ENCODE measurements at regions not wholly inside any gene's neighbourhood (a gene's known extent, or its start where the extent isn't known, plus 50 kb on each side); places are given as distances from the start of the nearest gene placed in this dataset.
A peak's percentile ranks its signal among the peaks of the same experiment; 100 is the strongest.

DNA sequence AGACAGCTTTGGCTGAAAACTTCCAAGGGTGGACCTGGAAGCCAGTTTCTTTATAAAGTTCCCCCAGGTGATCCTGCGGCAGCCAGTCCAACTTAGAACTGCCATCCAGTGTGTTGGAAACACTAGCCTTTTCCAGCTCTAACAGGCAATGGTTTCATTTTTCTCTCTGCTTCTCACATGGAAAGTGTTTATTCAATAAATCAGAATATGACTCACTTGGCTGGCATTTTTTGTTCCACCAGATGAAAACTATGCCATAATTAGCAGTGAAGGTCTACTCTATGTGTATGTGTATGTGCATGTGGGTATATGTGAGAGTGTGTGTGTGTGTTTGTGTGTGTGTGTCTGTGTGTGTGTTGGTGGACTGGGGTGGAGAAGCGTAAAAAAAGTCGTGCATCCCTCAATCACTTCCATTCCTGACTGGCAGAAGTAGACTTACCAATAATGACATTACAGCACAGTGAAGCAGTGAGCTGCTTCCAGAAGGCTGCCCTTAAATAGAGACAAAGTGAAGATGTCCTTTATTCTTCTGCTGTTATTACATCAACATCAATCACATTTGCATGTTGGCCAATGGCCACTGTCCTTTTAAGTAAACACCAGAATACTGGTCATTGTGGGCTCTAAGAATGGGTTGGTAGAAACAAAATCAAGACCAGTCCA is 90.9 kb upstream of the SETBP1 start:
- H3K79me1 ChIP-seq (replicated peaks; ENCODE audit: low read length, poor library complexity, severe bottlenecking) = no peaks in the 10 kb centered on the region
- peak; percentile 87 for DNase-seq
- H2BK120ac ChIP-seq (ENCODE audit: low read depth, low read length) = peak overlapping the region; percentile 42
- H3K18ac ChIP-seq (ENCODE audit: low read depth in 1 of 2, low read length in 2 of 2) = peak overlapping the region; percentile 54 to 83
- peak overlapping the region; percentile 61 for H4K91ac ChIP-seq (ENCODE audit: low read length)
- H2BK12ac ChIP-seq (ENCODE audit: low read length in 2 of 2) = peak overlapping the region; percentile 43 to 95
- peak overlapping the region in 1 of 2 experiments; percentile 36 for H3K14ac ChIP-seq (ENCODE audit: low read length in 2 of 2)
- H3K4me2 ChIP-seq (ENCODE audit: low read length, poor library complexity, severe bottlenecking) = no peak overlapping the region
- peak overlapping the region; percentile 24 to 47 for H3K4ac ChIP-seq (ENCODE audit: low read depth in 1 of 2, low read length in 2 of 2)
- H2AK5ac ChIP-seq (ENCODE audit: low read length, severe bottlenecking) = no peak overlapping the region
- H3K9me3 ChIP-seq (ENCODE audit: control insufficient read depth, low read length) = no peaks in the 10 kb centered on the region
- H3K27me3 ChIP-seq (ENCODE audit: control insufficient read depth in 1 of 2, insufficient read depth in 1 of 2, low read length in 2 of 2) = no peaks in the 10 kb centered on the region
- H3K23ac ChIP-seq (ENCODE audit: low read length in 2 of 2) = no peak overlapping the region
- 42% methylated on average over 1 of the region's 3 CpGs for WGBS
- H3K4me1 ChIP-seq (ENCODE audit: control insufficient read depth, insufficient read depth, low read depth, low read length) = peaks cover 2% of the 10 kb centered on the region
- no peak overlapping the region for H3K4me3 ChIP-seq (ENCODE audit: insufficient read depth in 1 of 2, low read depth in 1 of 2, low read length in 2 of 2)
- H3K27ac ChIP-seq (ENCODE audit: low read length, poor library complexity, severe bottlenecking) = peak overlapping the region; percentile 91
- no peak overlapping the region for H2BK15ac ChIP-seq (ENCODE audit: low read depth, poor library complexity, severe bottlenecking)
- H3K9ac ChIP-seq (ENCODE audit: low read length) = no peak overlapping the region
- H2AFZ ChIP-seq (ENCODE audit: low read depth, low read length) = no peak overlapping the region
- H3K36me3 ChIP-seq (ENCODE audit: control insufficient read depth in 1 of 2, insufficient read depth in 2 of 2, low read depth in 1 of 2, low read length in 2 of 2) = no peaks in the 10 kb centered on the region
- peak overlapping the region; percentile 23 for H4K8ac ChIP-seq (ENCODE audit: low read length)
- no peak overlapping the region for H2BK5ac ChIP-seq (ENCODE audit: low read depth, low read length, poor library complexity, severe bottlenecking)

DNA sequence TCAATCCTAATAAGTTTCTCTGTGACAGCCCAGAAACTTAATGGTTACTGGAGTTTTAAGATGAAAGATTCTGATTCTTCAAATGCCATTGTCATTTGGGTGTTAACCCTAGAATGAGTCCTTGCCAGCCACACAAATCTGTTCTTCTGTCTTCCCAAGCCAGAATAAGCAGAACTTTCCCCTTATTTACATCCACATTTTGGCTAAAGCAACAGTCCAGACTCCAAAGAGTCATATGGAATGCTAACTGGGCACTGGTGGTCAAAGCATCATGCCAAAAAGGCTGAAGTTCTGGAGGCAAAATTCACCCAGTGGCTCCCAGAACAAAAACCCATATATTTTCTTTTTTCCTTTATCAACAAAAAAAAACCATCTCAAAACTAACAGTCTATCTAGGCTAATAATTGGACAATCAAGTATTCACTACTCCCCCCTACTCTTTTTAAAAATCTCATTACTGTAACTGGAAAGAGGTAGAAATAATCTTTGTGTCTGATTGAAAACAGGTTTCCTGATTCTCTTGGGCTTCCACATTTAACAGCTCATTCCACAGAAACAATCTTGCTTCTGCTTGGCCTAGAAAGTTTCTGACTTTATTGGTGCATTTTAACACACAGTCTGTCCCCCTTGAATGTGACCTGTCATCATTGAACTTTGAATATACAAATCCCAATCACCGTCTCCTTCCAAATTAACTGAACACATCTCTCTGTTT is 89.6 kb upstream of the SETBP1 start:
- Histone ChIP-seq H3K9me3 (ENCODE audit: control insufficient read depth, low read length) (no peaks in the 10 kb centered on the region), H3K4me3 (ENCODE audit: insufficient read depth in 1 of 2, low read depth in 1 of 2, low read length in 2 of 2) (no peak overlapping the region), H2BK120ac (ENCODE audit: low read depth, low read length) (no peak overlapping the region), H3K18ac (ENCODE audit: low read depth in 1 of 2, low read length in 2 of 2) (peak overlapping the region; percentile 37 to 89), H3K27me3 (ENCODE audit: control insufficient read depth in 1 of 2, insufficient read depth in 1 of 2, low read length in 2 of 2) (no peaks in the 10 kb centered on the region), H3K36me3 (ENCODE audit: control insufficient read depth in 1 of 2, insufficient read depth in 2 of 2, low read depth in 1 of 2, low read length in 2 of 2) (no peaks in the 10 kb centered on the region), H2BK12ac (ENCODE audit: low read length in 2 of 2) (peak overlapping the region; percentile 26 to 95), H3K14ac (ENCODE audit: low read length in 2 of 2) (no peak overlapping the region), H2BK15ac (ENCODE audit: low read depth, poor library complexity, severe bottlenecking) (no peak overlapping the region), H3K4me2 (ENCODE audit: low read length, poor library complexity, severe bottlenecking) (no peak overlapping the region), H2AK5ac (ENCODE audit: low read length, severe bottlenecking) (peak overlapping the region; percentile 14), H3K4me1 (ENCODE audit: control insufficient read depth, insufficient read depth, low read depth, low read length) (peaks cover 2% of the 10 kb centered on the region), H4K8ac (ENCODE audit: low read length) (no peak overlapping the region), H3K27ac (ENCODE audit: low read length, poor library complexity, severe bottlenecking) (no peak overlapping the region), H3K79me1 (replicated peaks; ENCODE audit: low read length, poor library complexity, severe bottlenecking) (no peaks in the 10 kb centered on the region), H3K4ac (ENCODE audit: low read depth in 1 of 2, low read length in 2 of 2) (peak overlapping the region in 1 of 2 experiments; percentile 40), H4K91ac (ENCODE audit: low read length) (no peak overlapping the region), H3K9ac (ENCODE audit: low read length) (no peak overlapping the region), H2AFZ (ENCODE audit: low read depth, low read length) (no peak overlapping the region), H2BK5ac (ENCODE audit: low read depth, low read length, poor library complexity, severe bottlenecking) (no peak overlapping the region), H3K23ac (ENCODE audit: low read length in 2 of 2) (no peak overlapping the region)
- DNase-seq = no peak
- 69% methylated on average over 1 of the region's 1 CpG for WGBS

DNA sequence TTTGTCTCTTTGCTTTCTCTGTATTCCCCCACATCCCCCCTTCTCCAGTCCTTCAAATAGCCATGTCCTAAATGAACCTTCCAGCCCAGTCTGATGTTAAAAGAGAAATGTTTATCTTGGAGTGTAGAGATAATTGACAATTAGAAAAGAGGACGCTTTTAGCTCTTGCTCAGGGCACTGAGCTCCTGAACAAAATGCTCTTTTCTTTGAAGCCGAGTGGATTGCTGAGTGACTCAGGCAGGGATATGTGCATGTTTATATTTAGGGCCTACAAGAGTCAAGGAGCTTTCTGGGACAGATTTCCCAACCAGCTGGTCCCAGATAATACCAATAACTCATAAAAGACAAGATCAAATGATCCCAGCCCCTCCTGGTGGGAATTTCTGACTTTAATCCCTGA is 88.0 kb upstream of the SETBP1 start:
- Histone ChIP-seq H2BK120ac (ENCODE audit: low read depth, low read length) (no peak overlapping the region), H3K79me1 (replicated peaks; ENCODE audit: low read length, poor library complexity, severe bottlenecking) (no peaks in the 10 kb centered on the region), H3K4me1 (ENCODE audit: control insufficient read depth, insufficient read depth, low read depth, low read length) (peaks cover 2% of the 10 kb centered on the region), H2AK5ac (ENCODE audit: low read length, severe bottlenecking) (peak overlapping the region; percentile 47), H3K36me3 (ENCODE audit: control insufficient read depth in 1 of 2, insufficient read depth in 2 of 2, low read depth in 1 of 2, low read length in 2 of 2) (no peaks in the 10 kb centered on the region), H2BK15ac (ENCODE audit: low read depth, poor library complexity, severe bottlenecking) (no peak overlapping the region), H3K27me3 (ENCODE audit: control insufficient read depth in 1 of 2, insufficient read depth in 1 of 2, low read length in 2 of 2) (no peaks in the 10 kb centered on the region), H4K8ac (ENCODE audit: low read length) (no peak overlapping the region), H3K4me2 (ENCODE audit: low read length, poor library complexity, severe bottlenecking) (no peak overlapping the region), H3K27ac (ENCODE audit: low read length, poor library complexity, severe bottlenecking) (peak overlapping the region; percentile 32), H3K4ac (ENCODE audit: low read depth in 1 of 2, low read length in 2 of 2) (no peak overlapping the region), H2BK5ac (ENCODE audit: low read depth, low read length, poor library complexity, severe bottlenecking) (no peak overlapping the region), H3K18ac (ENCODE audit: low read depth in 1 of 2, low read length in 2 of 2) (no peak overlapping the region), H2BK12ac (ENCODE audit: low read length in 2 of 2) (no peak overlapping the region), H3K23ac (ENCODE audit: low read length in 2 of 2) (no peak overlapping the region), H3K9me3 (ENCODE audit: control insufficient read depth, low read length) (no peaks in the 10 kb centered on the region), H4K91ac (ENCODE audit: low read length) (no peak overlapping the region), H2AFZ (ENCODE audit: low read depth, low read length) (no peak overlapping the region), H3K9ac (ENCODE audit: low read length) (no peak overlapping the region), H3K14ac (ENCODE audit: low read length in 2 of 2) (no peak overlapping the region), H3K4me3 (ENCODE audit: insufficient read depth in 1 of 2, low read depth in 1 of 2, low read length in 2 of 2) (no peak overlapping the region)
- WGBS = 0% methylated on average over 2 of the region's 2 CpGs
- DNase-seq = peak; percentile 90

- no peak overlapping the region for H4K91ac ChIP-seq (ENCODE audit: low read length)
- H3K4ac ChIP-seq (ENCODE audit: low read depth in 1 of 2, low read length in 2 of 2) = no peak overlapping the region
- no peak overlapping the region for H2AK5ac ChIP-seq (ENCODE audit: low read length, severe bottlenecking)
- no peaks in the 10 kb centered on the region for H3K9me3 ChIP-seq (ENCODE audit: control insufficient read depth, low read length)
- peak overlapping the region in 1 of 2 experiments; percentile 43 for H3K18ac ChIP-seq (ENCODE audit: low read depth in 1 of 2, low read length in 2 of 2)
- H2BK120ac ChIP-seq (ENCODE audit: low read depth, low read length) = no peak overlapping the region
- no peaks in the 10 kb centered on the region for H3K27me3 ChIP-seq (ENCODE audit: control insufficient read depth in 1 of 2, insufficient read depth in 1 of 2, low read length in 2 of 2)
- peak overlapping the region; percentile 11 for H3K4me2 ChIP-seq (ENCODE audit: low read length, poor library complexity, severe bottlenecking)
- peak overlapping the region; percentile 88 for H3K27ac ChIP-seq (ENCODE audit: low read length, poor library complexity, severe bottlenecking)
- H3K36me3 ChIP-seq (ENCODE audit: control insufficient read depth in 1 of 2, insufficient read depth in 2 of 2, low read depth in 1 of 2, low read length in 2 of 2) = no peaks in the 10 kb centered on the region
- no peak overlapping the region for H3K9ac ChIP-seq (ENCODE audit: low read length)
- 61% methylated on average over 2 of the region's 3 CpGs for WGBS
- H2BK15ac ChIP-seq (ENCODE audit: low read depth, poor library complexity, severe bottlenecking) = no peak overlapping the region
- peaks cover 4% of the 10 kb centered on the region for H3K4me1 ChIP-seq (ENCODE audit: control insufficient read depth, insufficient read depth, low read depth, low read length)
- H2AFZ ChIP-seq (ENCODE audit: low read depth, low read length) = no peak overlapping the region
- peak overlapping the region; percentile 37 for H4K8ac ChIP-seq (ENCODE audit: low read length)
- no peak overlapping the region for H2BK5ac ChIP-seq (ENCODE audit: low read depth, low read length, poor library complexity, severe bottlenecking)
- peak; percentile 78 for DNase-seq
- no peak overlapping the region for H3K14ac ChIP-seq (ENCODE audit: low read length in 2 of 2)
- H3K4me3 ChIP-seq (ENCODE audit: insufficient read depth in 1 of 2, low read depth in 1 of 2, low read length in 2 of 2) = no peak overlapping the region
- H3K79me1 ChIP-seq (replicated peaks; ENCODE audit: low read length, poor library complexity, severe bottlenecking) = no peaks in the 10 kb centered on the region
- peak overlapping the region in 1 of 2 experiments; percentile 24 for H2BK12ac ChIP-seq (ENCODE audit: low read length in 2 of 2)
- no peak overlapping the region for H3K23ac ChIP-seq (ENCODE audit: low read length in 2 of 2)
These were observed 85.8 kb upstream of the SETBP1 start for GRCh38 chr18:44594799-44595467.
